ENCODE measurements at regions not wholly inside any gene's neighbourhood (a gene's known extent, or its start where the extent isn't known, plus 50 kb on each side); places are given as distances from the start of the nearest gene placed in this dataset.
"Not testable (repeated sequence)": the region's sequence is repeated elsewhere in the genome, so short reads cannot be mapped to it uniquely, and the experiment has no call there.

DNA sequence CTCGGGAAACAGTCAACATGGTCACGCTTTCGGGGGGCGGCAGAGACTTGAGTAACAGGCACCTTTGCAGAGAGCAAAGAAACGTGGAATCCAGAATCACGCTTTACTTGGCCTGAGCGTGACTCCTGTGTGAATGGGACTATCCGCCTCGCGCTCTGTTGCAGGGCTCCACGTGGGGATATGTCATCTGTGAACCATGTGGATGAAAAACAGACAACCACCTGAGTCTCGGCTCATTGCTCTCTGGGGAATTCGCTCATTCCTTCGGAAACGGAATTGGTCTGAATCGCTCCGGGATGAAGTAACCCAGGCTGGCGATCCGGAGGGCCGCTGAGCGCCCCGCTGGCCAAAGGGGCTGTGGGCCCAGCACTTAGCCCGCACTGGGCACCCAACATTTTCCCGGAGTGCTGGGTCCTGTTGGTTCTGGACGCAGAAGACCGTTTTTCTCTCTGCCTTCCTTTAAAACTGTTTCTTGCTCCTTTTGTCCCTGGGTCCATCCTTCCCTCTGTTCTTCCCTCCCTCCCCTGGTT lies 1848.2 kb upstream of the DEFB115 start:
- ATAC-seq (ENCODE audit: poor library complexity); DNase-seq; intact Hi-C loops (cut with DNase I): not testable (repeated sequence)

DNA sequence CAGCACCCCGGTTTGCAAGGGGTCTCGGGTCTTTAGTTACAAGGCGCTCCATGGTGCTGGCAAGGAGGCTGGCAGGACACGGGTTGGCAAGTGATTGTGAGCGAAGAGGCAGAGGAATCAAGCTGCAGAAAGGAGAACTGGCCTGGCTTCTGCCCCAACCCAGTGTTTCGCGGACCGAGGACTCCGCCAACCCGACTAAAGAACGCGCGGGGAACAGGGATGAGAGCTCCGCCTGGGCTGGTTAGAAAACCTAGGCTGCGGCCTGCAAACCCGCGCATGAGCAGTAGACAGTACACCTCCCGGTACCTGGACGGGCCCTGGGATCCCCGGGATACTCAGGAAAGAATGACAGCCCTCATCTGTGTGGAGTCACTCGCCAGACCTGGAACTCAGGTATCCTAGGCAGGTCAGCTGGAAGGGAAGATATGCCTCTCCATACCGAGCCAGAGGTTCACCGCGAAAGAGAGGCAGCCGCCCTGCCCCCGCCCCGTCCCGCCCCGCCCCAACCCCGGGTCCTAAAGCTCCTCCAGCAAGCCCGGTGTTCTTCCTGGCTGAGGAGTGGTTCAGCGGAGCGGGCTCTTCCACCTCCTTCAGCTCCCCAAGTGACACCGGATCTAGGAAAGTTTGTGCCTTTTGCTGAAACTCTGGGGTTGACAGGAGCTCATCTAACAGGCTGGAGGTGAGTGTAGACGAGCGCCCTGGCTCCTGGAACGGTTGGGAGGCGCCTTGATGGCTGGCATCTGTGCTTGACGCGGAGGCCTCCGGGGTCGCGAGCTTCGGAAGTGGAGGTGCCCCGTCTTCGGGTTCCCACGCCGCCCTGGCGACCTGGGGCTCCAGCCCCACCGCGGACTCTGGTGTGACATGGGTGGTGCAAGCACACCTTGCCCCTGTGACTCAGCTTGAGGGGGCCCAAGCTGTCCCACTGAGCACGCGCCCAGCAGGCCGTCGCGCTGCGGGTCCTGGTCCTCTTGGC lies 1847.3 kb upstream of the DEFB115 start:
- ATAC-seq (ENCODE audit: poor library complexity) (no peak), DNase-seq (no peak)
- intact Hi-C loops (cut with DNase I): no loop called here

DNA sequence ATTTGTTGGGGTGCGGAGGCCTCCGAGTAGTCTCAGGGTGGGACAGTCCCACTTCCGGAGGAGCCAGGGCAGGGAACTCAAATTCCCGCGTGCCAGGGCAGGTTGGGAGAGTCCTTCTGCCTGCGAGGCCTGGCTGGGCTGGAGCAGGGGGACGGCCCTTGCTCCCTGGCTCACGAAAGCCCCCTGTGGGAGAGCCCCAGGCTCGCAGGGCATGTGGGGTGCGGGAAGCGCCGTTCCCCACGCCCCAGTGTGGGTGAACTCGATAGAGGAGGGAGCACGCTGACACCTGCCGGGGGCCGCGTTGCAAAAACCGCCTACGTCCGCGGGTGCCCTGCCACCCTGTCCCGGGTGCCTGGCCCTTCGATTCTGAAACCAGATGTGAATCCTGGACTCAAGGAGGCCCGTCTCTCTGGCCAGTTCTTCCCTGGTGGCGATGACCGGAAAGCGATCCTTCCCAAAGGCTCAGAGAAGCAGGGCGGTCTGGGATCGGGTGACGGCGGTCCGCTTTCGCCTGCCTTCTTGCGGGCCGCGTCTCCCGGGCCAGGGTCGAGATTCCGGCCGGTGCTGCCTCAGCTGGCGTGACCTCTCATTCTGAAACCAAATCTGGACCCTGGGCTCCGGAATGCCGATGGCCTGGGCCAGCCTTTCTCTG lies 1846.5 kb upstream of the DEFB115 start:
- ATAC-seq (ENCODE audit: poor library complexity) (no peak), DNase-seq (no peak)
- intact Hi-C loops (cut with DNase I): no loop called here

DNA sequence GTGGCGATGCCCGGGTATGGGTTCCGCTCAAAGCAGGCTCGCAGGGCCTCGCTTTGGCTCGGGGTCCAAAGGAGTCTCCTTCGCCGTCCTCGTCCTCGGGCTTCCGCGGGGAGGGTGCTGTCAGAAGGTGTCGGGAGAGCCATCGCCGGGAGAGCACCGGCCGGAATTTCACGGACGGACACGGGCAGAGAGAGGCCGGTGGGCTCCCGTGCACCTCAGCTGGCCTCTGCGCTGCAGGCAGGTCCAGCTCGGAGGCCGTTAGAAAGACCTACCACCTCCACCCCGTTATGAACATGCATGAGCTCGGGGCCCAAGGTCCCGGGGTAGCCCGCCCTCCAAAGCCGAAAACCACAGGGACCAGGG lies 1846.0 kb upstream of the DEFB115 start:
- DNase-seq; intact Hi-C loops (cut with DNase I); ATAC-seq (ENCODE audit: poor library complexity): not testable (repeated sequence)

DNA sequence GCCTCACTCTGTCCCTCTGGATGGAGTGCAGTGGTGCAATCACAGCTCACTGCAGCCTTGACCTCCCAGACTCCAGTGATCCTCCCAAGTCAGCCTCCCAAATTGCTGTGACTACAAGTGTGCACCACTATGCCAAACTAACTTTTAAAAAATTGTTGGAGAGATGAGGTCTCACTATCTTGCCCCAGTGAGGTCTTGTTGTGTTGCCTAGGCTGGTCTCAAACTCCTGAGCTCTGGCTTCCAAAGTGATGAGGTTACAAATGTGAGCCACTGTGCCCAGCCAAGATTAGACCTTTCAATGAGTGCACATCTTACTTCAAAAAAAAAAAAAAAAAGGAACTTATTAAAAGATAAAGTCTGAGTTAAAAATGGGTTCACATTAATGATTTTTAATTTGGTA lies 1838.1 kb upstream of the DEFB115 start:
- DNase-seq: no peak
- intact Hi-C loops (cut with DNase I): no loop called here
- peak; percentile 18 for ATAC-seq (ENCODE audit: poor library complexity)

DNA sequence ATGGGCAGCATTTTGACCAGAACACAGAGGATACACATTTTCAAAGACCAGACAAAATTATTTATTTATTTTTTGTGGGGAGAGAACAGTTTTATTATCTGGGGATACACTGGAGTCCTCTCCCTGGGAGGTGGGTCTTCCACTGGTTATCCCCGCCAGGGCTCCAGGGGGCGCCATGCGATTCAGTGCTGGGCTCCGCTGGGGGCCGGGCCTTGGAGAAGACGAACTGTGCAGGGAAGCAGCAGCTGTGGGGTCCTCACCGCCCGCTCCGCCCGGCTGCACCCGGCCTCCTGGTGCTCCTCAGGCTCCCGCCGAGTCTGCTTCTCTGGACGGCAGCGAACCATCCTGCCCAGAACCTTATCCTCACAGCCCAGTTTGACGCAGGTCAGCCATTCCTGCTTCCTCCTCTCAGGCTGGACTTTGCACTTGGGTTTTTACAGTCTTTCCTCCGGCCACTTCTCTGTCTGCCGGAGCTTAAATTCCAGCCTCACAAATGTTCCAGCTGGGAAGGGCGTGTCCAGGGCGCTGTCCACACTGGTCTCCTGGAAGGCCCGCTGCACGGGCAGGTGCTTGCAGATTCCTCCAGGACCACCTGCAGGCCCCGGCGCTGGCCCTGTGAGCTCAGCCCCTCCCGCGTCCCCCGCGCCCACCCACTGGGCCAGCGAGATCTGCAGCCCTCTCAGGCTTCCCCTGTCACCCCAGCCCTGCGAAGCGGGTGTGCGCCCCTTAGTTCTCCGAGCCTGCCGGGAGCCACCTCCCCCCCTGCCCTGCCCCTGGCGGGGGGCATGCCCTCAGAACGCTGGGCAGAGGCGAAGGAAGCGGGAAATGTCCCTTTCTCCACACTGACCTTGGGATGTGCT lies 1830.0 kb upstream of the DEFB115 start:
- ATAC-seq (ENCODE audit: poor library complexity) (no peak), DNase-seq (no peak)
- intact Hi-C loops (cut with DNase I): no loop called here

DNA sequence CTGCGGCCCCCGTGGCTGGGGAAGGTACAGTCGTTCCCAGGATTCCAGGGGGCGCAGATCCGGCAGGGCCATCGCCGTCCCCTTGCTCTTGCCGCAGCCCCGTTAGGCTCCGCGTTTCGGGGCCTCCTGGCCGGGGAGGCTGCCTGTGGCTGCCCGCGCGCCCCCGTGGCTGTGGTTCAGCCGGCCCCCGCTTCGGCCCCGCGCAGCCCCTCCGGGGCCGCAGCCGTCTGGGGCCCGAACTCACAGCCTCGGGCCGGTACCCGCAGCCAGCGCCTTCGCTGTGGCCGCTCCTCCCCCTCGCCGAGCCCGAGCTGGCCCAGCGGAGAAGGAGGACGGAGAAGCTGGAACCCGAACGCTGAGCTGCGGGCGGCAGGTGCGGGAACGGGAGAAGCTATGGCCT lies 1826.9 kb upstream of the DEFB115 start:
- ATAC-seq (ENCODE audit: poor library complexity): no peak
- intact Hi-C loops (cut with DNase I): no loop called here
- DNase-seq: no peak

DNA sequence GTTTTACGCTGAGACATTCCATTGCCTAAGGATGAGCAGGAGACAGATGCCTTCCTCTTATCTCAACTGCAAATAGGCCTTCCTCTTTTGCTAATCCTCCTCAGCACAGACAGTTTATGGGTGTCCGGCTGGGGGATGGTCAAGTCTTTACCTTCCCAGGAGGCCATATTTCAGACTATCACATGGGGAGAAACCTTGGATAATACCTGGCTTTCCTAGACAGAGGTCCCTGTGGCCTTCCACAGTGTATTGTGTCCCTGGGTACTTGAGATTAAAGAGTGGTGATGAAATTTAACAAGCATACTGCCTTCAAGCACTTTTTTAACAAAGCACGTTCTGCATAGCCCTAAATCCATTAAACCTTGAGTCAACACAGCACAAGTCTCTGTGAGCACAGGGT lies 1816.7 kb upstream of the DEFB115 start:
- intact Hi-C loops (cut with DNase I); DNase-seq; ATAC-seq (ENCODE audit: poor library complexity): not testable (repeated sequence)

DNA sequence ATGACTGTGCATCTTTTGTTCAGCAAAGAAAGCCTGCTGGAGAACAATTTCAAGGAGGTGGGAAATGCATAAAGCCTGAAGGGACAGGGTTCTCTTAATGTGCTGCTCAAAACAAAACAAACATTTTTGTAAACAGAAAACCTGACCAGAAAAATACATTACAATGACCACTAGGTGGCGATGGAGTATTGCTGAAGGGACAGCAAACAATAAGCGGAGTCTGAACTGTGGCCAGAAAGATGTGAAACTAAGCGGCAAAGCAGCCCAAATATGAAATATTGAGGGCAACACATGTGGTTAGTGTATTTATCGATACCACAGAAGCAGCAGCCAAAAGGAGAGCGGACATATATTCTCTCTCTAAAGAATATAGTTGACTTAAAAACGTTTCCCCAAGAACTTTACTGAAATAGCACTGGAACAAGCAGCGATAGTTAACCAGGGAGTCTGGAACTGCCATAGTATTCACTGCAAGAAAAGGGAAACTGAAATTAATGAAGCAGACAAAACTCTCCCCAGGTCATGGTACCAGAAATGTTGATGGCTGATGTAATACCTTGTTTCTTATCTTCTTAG lies 1814.2 kb upstream of the DEFB115 start:
- DNase-seq; intact Hi-C loops (cut with DNase I); ATAC-seq (ENCODE audit: poor library complexity): not testable (repeated sequence)

DNA sequence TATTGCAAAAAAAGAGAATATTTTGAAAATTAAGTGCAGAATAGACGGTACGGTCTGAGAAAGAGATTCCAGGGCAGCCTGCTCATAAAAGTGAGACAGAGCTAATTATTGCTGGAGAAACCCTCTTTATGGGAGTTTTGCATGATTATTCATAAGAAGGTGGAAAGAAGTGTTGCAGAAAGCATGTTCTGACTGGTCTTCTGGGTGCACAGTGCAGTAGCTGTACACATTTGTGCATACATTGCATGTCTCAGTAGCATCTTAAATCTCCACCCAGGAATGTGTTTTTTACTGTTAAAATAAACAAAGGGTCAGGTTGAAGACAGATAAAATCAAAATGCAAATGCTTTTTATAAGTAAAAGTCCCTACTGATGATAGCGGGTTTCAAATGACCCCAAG lies 1813.6 kb upstream of the DEFB115 start:
- no peak for DNase-seq
- no peak for ATAC-seq (ENCODE audit: poor library complexity)
- intact Hi-C loops (cut with DNase I): no loop called here

DNA sequence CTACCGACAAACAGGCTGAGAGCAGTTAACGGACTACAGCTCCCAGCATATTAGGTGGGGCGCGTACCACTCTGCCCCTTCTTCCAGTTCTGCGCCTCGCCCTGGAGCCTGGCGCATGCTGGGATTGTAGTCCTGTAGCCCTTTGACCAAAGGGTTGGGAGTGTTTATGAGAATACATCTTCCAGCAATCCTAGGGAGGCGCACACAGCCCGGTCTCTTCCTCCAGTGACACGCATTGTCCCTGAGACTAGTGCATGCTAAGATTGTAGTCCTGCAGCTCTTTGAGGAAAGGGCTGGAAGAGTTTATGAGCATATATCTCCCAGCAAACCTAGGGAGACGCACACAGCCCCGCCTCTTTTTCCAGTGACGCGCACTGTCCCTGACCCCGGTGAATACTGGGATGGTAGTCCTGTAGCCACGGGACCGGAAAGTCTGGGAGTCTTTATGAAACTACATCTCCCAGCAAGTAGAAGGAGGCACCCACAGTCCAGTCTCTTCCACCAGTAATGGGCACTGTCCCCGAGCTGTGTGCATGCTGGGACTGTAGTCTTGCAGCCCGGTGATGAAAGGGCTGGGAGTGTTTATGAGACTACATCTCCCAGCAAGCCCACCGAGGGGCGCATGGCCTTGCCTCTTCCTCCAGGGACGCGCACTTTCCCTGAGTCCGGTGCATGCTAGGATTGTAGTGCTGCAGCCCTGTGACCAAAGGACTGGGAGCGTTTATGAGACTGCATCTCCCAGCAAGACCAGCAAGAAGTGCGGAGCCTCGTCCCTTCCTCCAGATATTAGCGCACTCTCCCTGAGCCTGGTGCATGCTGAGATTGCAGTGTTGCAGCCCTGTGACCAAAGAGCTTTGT lies 1812.2 kb upstream of the DEFB115 start:
- DNase-seq (peak; percentile 84), ATAC-seq (ENCODE audit: poor library complexity) (peak; percentile 100)
- intact Hi-C loops (cut with DNase I): not testable (repeated sequence)

DNA sequence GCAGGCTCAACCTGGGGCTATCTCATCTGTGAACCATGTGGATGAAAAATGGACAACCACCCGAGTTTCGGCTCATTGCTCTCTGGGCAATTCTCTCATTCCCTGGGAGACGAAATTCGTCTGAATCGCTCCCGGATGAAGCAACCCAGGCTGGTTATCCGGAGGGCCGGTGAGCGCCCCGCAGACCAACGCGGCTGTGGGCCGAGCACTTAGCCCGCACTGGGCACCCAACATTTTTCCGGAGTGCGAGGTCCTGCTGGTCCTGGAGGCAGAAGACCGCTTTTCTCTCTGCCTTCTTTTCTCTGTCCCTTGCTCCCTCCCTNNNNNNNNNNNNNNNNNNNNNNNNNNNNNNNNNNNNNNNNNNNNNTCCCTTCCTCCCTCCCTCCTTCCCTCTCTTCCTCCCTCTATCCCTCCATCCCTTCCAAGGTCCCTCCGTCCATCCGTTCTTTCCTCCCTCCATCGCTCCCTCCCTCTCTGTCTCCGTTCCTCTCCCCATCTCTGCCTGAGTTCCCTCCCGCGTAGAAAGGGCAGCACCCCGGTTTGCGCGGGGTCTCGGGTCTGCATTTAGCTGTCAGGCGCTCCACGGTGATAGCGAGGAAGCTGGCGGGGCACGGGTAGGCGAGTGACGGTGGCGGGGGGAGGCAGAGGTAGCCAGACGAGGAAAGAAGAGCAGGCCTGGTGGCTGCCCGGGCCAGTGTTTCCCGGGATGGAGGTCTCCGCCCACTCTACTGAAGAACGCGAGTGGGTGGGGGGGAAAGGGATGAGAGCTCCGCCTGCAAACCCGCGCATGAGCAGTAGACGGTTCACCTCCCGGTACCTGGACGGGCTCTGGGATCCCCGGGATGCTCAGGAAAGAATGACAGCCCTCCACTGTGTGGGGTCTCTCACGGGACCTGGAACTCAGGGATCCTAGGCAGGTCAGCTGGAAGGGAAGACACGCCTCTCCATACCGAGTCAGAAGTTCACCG lies 1809.7 kb upstream of the DEFB115 start:
- not testable (repeated sequence) for ATAC-seq (ENCODE audit: poor library complexity); DNase-seq
- intact Hi-C loops (cut with DNase I): loop anchor here (2.0 kb wide), 1 partner anchor 91 kb away; no protein-coding TSS in a partner anchor

DNA sequence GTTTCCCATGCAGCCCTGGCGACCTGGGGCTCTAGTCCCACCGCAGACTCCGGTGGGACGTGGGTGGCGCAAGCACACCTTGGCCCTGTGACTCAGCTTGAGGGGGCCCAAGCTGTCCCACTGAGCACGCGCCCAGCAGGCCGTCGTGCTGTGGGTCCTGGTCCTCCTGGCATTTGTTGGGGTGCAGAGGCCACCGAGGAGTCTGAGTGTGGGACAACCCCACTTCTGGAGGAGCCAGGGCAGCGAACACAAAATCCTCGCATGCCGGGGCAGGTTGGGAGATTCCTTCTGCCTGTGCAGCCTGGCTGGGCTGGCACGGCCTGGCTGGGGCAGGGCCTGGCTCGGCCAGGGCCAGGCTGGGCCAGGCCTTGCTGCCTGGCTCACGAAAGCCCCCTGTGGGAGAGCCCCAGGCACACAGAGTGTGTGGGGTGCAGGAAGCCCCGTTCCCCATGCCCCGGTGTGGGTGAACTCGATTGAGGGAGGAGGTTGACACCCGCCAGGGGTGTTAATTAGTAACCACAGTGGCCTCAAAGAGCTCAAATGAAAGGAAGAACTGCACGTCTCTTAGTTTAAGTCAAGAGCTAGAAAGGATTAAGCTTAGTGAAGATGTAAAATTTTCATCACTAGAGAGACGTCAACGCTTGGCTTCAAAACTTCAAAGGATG lies 1808.5 kb upstream of the DEFB115 start:
- DNase-seq: no peak
- intact Hi-C loops (cut with DNase I): loop anchor here (2.0 kb wide), 1 partner anchor 90 kb away; no protein-coding TSS in a partner anchor
- no peak for ATAC-seq (ENCODE audit: poor library complexity)

DNA sequence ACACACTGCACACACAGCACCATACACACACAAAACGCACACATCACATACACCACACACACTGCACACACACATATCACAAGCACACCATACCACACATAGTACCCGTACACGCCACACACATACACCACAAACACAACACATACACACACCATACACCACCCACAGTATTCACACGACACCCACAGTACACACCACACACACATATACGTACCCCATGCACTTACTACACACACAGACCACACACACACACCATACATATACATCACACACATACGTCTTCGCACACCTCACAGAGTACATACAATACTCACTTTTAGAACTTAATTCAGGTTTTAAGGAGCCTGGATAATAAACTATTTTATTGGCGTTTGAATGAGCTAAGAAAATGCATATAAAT lies 1805.3 kb upstream of the DEFB115 start:
- intact Hi-C loops (cut with DNase I): no loop called here
- ATAC-seq (ENCODE audit: poor library complexity) (no peak), DNase-seq (no peak)

DNA sequence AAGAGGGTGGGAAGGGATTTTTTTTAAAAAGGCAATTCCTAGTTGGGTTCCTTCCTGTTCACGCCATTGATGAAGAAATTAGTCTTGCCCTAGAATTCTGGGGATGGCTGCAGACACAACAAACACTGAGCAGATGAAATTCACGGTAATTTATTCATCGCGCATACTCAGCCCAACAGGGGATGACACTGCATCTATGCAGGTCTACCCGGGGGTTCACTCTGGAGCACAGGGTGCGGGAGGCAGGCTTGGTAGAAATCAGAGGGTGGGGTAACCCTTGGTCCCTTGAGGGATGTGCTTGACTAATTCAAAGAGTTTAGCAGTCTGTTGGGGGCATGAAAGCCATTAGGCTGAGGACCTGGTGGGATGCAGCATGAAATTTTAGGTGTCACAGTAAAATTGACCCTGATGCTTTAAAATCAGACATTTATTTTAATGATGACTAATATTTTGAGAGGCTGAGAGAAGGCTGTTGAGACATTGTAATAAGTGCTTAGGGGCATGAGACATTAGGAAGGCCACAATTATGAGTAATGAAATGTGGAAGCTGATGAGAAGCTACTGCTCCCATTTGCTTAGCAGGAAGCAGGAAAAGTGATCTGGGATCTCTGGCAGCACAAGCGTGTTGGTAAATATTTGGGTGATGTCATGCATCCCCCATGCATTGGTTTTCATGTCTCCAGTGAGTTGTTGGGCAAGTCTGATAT lies 1800.3 kb upstream of the DEFB115 start:
- intact Hi-C loops (cut with DNase I); ATAC-seq (ENCODE audit: poor library complexity); DNase-seq: not testable (repeated sequence)
